IPS-18a (cell line): ENCODE measurements at regions not wholly inside any gene's neighbourhood (a gene's known extent, or its start where the extent isn't known, plus 50 kb on each side); places are given as distances from the start of the nearest gene placed in this dataset.

Experiments
- H3K27ac ChIP-seq: one replicate; pipeline ENCODE4 v1.5.1; 2013; ENCODE audit warnings: low read length
- H3K27me3 ChIP-seq: one replicate; pipeline ENCODE4 v1.6.1; 2013; ENCODE audit warnings: mild to moderate bottlenecking, low read length; ENCODE audit not compliant: control insufficient read depth, insufficient read depth
- H3K36me3 ChIP-seq: one replicate; pipeline ENCODE4 v1.6.1; 2013; ENCODE audit warnings: low read depth, low read length; ENCODE audit not compliant: control insufficient read depth
- H3K4me1 ChIP-seq: one replicate; pipeline ENCODE4 v1.6.1; 2013; ENCODE audit warnings: low read depth, low read length; ENCODE audit not compliant: control insufficient read depth
- H3K4me3 ChIP-seq: one replicate; pipeline ENCODE4 v1.5.1; 2013; ENCODE audit warnings: low read length
- H3K9ac ChIP-seq: one replicate; pipeline ENCODE4 v1.6.1; 2013; ENCODE audit warnings: mild to moderate bottlenecking, low read length, moderate library complexity
- H3K9me3 ChIP-seq: one replicate; pipeline ENCODE4 v1.6.1; 2013; ENCODE audit warnings: low read depth, low read length; ENCODE audit not compliant: control insufficient read depth

DNA sequence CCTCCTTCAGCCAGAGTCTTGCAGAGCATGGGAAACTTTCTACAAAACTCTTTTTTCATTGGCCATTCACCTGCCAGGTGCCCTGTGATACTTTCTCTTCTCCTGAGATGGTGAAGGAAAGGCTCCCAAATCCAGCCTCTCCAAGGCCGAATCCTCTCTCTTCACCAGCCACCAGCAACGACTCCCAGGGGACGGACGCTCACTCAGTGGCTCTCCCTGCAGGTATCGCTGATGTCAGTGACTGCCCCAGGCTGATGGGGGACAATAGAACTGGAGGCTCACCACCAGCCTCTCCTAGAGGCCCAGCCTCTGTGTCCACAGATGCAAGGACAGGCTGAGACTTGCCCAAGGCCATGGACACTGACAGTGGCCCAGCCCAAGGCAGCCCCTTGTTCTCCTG, 204.1 kb downstream of the BCL11B start:
- Histone ChIP-seq H3K27ac (no peak overlapping the region), H3K27me3 (no peaks in the 10 kb centered on the region), H3K36me3 (no peaks in the 10 kb centered on the region), H3K9me3 (no peaks in the 10 kb centered on the region), H3K4me3 (no peak overlapping the region), H3K9ac (no peak overlapping the region), H3K4me1 (no peaks in the 10 kb centered on the region)

DNA sequence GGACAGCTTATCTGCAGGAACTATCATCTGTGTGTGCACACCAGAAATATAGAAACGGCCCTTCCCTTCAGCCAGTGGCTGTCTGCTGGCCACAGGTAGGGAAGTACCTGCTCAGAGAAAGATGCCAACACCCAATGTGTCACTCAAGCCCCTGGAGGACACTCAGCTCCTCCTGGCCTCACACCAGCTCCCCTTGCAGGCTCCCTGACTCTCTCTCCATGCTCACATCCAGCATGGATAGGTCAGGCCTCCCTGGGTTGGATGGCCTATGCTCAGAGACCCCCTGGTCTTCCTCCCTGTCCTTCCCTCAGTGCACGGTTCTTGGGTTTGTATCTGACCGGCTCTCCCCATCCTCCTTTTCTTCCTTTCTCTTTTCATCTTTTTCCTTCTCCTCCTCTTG, 202.1 kb downstream of the BCL11B start:
- H3K4me1 ChIP-seq, result no peaks in the 10 kb centered on the region
- no peaks in the 10 kb centered on the region for H3K36me3 ChIP-seq
- no peak overlapping the region for H3K27ac ChIP-seq
- no peaks in the 10 kb centered on the region for H3K27me3 ChIP-seq
- no peak overlapping the region for H3K4me3 ChIP-seq
- no peak overlapping the region for H3K9ac ChIP-seq
- H3K9me3 ChIP-seq, result no peaks in the 10 kb centered on the region

DNA sequence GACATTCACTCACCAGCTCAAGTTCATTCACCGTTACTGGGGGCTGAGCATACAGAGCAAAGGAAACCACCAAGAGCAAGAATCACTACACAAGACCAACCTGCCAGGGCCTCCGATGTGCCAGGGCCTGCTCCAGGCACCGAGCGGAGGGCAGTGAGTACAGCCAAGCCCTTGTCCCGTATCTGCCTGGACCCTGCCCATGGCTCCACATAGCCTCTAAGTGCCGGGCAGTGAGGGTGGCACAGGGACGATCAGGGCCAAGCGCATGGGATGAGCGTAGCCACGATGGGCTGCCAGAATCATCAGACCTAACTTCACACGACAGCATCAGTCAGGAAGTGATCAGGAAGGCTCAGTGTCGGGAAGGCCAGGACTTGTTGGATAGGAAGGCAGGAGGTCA, 199.6 kb downstream of the BCL11B start:
- Histone ChIP-seq H3K4me1 (no peaks in the 10 kb centered on the region), H3K4me3 (no peak overlapping the region), H3K27me3 (no peaks in the 10 kb centered on the region), H3K9ac (no peak overlapping the region), H3K27ac (no peak overlapping the region), H3K9me3 (no peaks in the 10 kb centered on the region), H3K36me3 (no peaks in the 10 kb centered on the region)

DNA sequence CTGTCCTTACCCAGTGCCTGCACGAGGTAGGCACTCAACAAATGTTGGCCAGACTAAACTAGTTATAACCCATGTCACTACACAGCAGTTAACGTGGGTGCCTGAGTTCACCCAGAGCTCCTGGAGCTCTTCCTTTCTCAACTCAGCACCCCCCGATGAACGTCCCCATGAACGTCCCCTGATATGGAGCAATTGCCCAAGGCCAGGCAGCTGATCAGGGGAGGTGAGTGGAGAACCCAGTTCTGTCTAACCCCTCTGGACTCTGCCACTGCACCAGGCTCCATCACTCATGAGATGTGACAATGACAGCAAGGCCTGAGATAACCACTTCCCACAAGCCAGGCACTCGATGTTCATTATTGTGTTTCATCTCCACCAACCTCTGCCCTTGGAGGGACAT, 199.0 kb downstream of the BCL11B start:
- Histone ChIP-seq H3K27ac (no peak overlapping the region), H3K9me3 (no peaks in the 10 kb centered on the region), H3K4me1 (no peaks in the 10 kb centered on the region), H3K4me3 (no peak overlapping the region), H3K9ac (no peak overlapping the region), H3K27me3 (no peaks in the 10 kb centered on the region), H3K36me3 (no peaks in the 10 kb centered on the region)

DNA sequence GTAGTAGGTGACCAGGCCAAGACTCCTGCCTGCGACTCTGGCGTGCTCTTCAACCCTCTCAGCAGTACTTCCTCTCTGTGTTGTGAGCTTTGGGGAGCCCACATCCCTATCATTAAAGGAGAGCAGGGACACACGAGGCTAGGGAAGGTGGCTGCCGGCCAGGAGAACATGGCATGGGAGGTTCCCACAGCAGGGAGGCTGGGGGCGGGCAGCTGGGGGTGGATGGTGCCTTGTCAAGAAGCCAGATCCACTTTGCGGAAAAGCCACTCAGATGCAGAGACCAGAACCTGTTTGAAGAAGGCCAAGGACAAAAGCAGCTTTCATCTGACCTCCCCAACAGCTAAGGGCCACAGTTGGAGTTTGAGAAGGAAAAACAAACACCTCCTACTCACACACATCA, 198.6 kb downstream of the BCL11B start:
- H3K4me3 ChIP-seq, result no peak overlapping the region
- H3K36me3 ChIP-seq, result no peaks in the 10 kb centered on the region
- no peaks in the 10 kb centered on the region for H3K4me1 ChIP-seq
- no peaks in the 10 kb centered on the region for H3K27me3 ChIP-seq
- no peaks in the 10 kb centered on the region for H3K9me3 ChIP-seq
- H3K27ac ChIP-seq, result no peak overlapping the region
- no peak overlapping the region for H3K9ac ChIP-seq

DNA sequence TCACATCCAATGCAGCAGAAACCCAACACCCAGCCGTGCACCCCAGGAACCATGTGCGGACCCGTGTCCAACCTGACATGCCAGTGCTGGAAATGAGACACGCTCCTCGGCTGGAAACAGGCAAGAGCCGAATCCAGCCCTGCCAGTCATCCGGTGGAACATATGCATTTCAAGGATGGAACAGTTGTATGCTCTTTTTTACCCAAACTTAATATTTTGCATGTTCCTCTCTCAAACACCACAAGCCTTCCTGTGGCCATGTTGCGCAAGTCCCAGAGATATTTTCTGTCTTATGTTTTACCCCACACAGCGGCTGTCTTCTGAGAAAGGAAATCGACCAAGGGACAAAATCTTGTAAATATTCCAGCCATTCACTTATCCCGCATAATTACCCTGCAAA, 196.9 kb downstream of the BCL11B start:
- H3K27ac ChIP-seq, result no peak overlapping the region
- no peak overlapping the region for H3K4me3 ChIP-seq
- H3K9ac ChIP-seq, result no peak overlapping the region
- H3K9me3 ChIP-seq, result no peaks in the 10 kb centered on the region
- no peaks in the 10 kb centered on the region for H3K36me3 ChIP-seq
- no peaks in the 10 kb centered on the region for H3K4me1 ChIP-seq
- no peaks in the 10 kb centered on the region for H3K27me3 ChIP-seq

DNA sequence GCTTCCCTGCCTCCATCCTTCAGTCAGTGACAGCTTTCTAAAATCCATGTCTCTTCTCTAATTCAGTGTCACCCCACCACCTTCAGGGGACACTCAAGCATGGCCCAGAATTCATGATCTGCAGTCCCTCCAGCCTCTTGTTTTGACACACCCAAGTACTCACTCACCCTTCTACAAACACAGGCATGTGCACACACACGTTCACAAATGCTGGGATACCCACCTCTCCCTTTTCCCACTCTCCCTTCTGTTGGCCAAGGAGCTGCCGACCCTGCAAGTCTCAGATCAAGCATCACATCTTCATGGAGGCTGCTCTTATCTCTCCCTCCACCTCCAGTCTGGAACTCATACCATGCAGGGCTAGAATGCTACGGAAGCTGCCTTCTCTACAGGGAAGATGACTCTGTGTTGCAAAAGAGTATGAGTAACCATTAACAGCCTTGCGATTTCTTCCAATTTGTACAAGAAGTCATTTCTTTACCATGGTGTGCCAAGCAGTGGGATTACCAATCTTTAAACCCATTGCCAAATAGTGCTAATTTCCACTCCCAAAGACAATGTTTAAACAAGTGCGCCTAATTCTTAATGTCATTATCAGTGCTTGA, 196.1 kb downstream of the BCL11B start:
- Histone ChIP-seq H3K4me1 (no peaks in the 10 kb centered on the region), H3K27me3 (no peaks in the 10 kb centered on the region), H3K9me3 (no peaks in the 10 kb centered on the region), H3K4me3 (no peak overlapping the region), H3K9ac (no peak overlapping the region), H3K36me3 (no peaks in the 10 kb centered on the region), H3K27ac (no peak overlapping the region)

DNA sequence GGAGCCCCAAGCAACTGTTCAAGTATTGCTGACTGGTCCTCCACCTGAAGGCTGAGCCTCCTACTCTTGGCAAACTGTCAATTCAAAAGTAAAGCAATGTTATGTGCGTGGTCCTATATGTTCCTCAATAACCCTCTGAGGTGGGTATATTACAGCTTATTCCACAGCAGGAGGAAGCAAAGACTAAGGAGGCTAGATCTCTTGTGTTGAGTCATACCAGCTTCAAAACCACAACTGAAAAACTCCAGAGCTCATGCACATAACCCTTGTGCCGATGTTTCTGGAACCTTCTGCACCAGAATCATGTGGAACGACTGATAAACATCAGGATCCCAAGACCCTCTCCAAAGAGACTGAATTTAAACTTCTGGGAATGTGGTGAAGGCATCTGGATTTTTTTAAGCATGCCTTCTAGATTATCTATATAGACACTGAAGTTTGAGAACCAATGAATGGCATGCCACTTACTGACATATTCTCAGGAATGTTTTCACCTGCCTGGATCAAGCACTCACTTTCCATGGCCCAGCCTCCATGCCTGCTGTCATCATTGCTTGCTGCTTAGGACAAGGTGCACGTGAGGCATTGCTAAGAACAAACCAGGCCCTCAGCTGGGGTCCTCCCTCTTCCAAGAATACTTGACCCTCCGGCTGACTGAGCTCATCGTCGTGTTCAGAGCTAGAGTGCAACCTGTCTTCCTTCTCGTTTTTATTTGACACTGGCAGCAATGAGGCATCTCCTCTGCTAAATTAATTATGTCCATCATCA, 194.7 kb downstream of the BCL11B start:
- H3K27ac ChIP-seq, result no peak overlapping the region
- no peak overlapping the region for H3K9ac ChIP-seq
- H3K27me3 ChIP-seq, result no peaks in the 10 kb centered on the region
- H3K9me3 ChIP-seq, result no peaks in the 10 kb centered on the region
- no peaks in the 10 kb centered on the region for H3K4me1 ChIP-seq
- H3K4me3 ChIP-seq, result no peak overlapping the region
- no peaks in the 10 kb centered on the region for H3K36me3 ChIP-seq

DNA sequence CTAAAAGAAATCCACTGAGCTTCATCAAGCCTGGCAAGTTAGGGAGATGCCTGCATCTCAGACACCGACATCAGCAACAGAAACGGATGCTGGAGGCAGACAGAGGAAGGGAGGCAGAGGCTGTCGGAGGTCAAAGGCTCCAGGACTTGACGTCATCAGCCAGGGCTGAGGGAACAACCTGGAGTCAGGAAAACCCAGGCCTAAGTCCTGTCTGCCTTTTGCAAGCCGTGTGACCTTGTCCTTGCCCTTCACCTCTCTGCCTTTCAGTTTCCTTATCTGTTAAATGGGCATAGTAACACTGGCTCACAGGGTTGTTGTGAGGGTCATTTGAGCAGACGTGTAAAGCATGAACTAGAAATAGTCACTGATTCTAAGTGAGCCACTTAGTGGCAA, 194.2 kb downstream of the BCL11B start:
- Histone ChIP-seq H3K9me3 (no peaks in the 10 kb centered on the region), H3K4me1 (no peaks in the 10 kb centered on the region), H3K4me3 (no peak overlapping the region), H3K27ac (no peak overlapping the region), H3K27me3 (no peaks in the 10 kb centered on the region), H3K9ac (no peak overlapping the region), H3K36me3 (no peaks in the 10 kb centered on the region)

DNA sequence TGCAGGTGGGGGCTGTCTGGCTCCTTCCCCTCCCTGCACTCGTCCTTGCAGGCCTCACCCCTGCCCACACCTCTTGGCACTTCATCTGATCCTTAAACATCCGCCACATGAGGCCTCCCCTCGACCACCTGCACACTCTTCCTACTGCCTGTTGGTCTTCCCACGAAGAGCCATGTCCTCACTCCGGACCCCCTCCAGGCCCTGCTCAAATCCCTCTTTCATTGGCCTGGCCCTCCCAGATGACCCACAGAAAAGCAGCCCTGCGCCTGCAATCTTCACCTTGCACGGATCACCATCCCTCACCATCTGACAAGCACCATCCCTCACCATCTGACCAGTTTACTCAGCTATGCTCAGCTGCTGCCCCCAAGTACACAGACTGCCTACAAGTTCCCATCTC, 193.6 kb downstream of the BCL11B start:
- H3K36me3 ChIP-seq, result no peaks in the 10 kb centered on the region
- no peaks in the 10 kb centered on the region for H3K9me3 ChIP-seq
- no peaks in the 10 kb centered on the region for H3K4me1 ChIP-seq
- H3K9ac ChIP-seq, result no peak overlapping the region
- H3K27ac ChIP-seq, result no peak overlapping the region
- no peaks in the 10 kb centered on the region for H3K27me3 ChIP-seq
- H3K4me3 ChIP-seq, result no peak overlapping the region

DNA sequence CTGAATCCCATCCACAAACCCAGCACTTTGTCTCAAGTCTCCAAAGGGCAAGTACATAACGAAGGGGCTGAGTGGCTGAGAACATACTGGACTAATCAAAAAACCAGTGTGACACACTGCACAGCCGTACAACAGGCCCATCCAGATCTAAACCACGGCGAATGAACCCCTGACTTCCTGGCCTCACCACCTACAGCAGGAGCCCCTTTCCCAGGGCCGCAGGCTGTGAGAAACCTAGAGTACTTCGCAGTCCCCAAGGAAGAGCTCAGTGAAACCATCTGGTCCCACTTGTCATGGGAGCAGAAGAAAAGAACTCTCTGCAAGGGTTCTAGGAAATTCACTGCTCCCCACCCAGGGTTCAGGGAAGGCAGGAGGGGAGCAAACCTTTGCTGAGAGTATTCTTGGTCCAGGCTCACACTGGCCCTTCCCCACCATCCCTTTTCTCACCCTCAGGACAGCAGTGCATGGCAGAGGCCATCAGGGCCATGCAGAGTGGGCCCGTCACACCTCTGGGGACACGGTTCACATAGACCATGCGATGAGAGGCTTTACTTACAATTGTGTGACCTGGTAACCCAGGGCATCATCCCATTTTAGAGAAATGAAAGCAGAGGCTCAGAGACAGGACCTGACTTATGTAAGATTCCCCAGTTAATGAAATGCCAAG, 192.8 kb downstream of the BCL11B start:
- no peak overlapping the region for H3K4me3 ChIP-seq
- no peak overlapping the region for H3K27ac ChIP-seq
- no peaks in the 10 kb centered on the region for H3K4me1 ChIP-seq
- H3K9me3 ChIP-seq, result no peaks in the 10 kb centered on the region
- H3K9ac ChIP-seq, result no peak overlapping the region
- no peaks in the 10 kb centered on the region for H3K27me3 ChIP-seq
- H3K36me3 ChIP-seq, result no peaks in the 10 kb centered on the region

DNA sequence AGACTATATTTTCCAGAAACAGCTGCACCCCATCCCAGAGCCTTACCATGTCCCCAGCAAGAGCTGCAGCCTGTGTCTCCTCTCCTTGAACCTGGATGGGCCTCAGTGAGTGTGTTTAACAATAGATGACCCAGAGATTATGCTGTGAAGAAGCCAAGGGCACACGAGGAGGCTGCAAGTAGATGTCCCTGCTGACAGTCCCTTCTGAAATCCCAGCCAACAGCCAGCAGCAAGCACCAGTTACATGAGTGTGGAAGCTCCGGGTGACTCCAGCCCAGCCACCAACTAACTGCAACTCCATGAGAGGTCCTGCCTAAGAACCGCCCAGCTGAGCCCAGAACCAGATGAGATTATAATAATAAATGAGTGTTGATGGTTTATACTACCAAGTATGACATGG, 191.7 kb downstream of the BCL11B start:
- Histone ChIP-seq H3K4me1 (no peaks in the 10 kb centered on the region), H3K27me3 (no peaks in the 10 kb centered on the region), H3K36me3 (no peaks in the 10 kb centered on the region), H3K9ac (no peak overlapping the region), H3K9me3 (no peaks in the 10 kb centered on the region), H3K4me3 (no peak overlapping the region), H3K27ac (no peak overlapping the region)
